ENCODE measurements at regions not wholly inside any gene's neighbourhood (a gene's known extent, or its start where the extent isn't known, plus 50 kb on each side); places are given as distances from the start of the nearest gene placed in this dataset.

- WGBS, 4 donors = 83 to 90% (median 84%) methylated on average over 6 to 9 of the region's 9 CpGs
- DNase-seq = no peak
- Histone ChIP-seq H3K36me3 (replicated peaks in 1 of 2) (no peaks in the 10 kb centered on the region), H3K27ac (no peak overlapping the region), H3K4me3 (no peak overlapping the region), H3K4me1 (replicated peaks in 1 of 2) (no peaks in the 10 kb centered on the region), H3K9me3 (replicated peaks in 1 of 3) (no peaks in the 10 kb centered on the region), H3K27me3 (no peaks in the 10 kb centered on the region)
- intact Hi-C loops (cut with DNase I) = no loop called here
- TF ChIP-seq CTCF (IDR thresholded peaks at IDR 0.05) (no peak), POLR2A (IDR thresholded peaks at IDR 0.05) (no peak)
Observed at GRCh38 chr13:70967564-70967963, 859.3 kb upstream of the KLHL1 start.

- TF ChIP-seq CTCF (IDR thresholded peaks at IDR 0.05) (no peak), POLR2A (IDR thresholded peaks at IDR 0.05) (no peak)
Observed at GRCh38 chr13:70964874-70965273, 856.6 kb upstream of the KLHL1 start.

GRCh38 chr13:70964124-70964523, 855.9 kb upstream of the KLHL1 start:
- Histone ChIP-seq H3K27ac (no peak overlapping the region), H3K4me1 (replicated peaks in 1 of 2) (no peaks in the 10 kb centered on the region), H3K4me3 (no peak overlapping the region), H3K27me3 (no peaks in the 10 kb centered on the region), H3K36me3 (replicated peaks in 1 of 2) (no peaks in the 10 kb centered on the region), H3K9me3 (replicated peaks in 1 of 3) (no peaks in the 10 kb centered on the region)
- intact Hi-C loops (cut with DNase I) = no loop called here
- TF ChIP-seq POLR2A (IDR thresholded peaks at IDR 0.05) = no peak
- no peak for TF ChIP-seq CTCF (IDR thresholded peaks at IDR 0.05)
- 88 to 99% (median 92%) methylated on average over 2 of the region's 2 CpGs for WGBS, 4 donors
- DNase-seq = no peak

More at GRCh38 chr13:70964874-70965273, 856.6 kb upstream of the KLHL1 start:
- Histone ChIP-seq H3K9me3 (replicated peaks in 1 of 3) (no peaks in the 10 kb centered on the region), H3K27me3 (no peaks in the 10 kb centered on the region), H3K4me1 (replicated peaks in 1 of 2) (no peaks in the 10 kb centered on the region), H3K27ac (no peak overlapping the region), H3K4me3 (no peak overlapping the region), H3K36me3 (replicated peaks in 1 of 2) (no peaks in the 10 kb centered on the region)
- WGBS, 4 donors = 26 to 47% (median 30%) methylated on average over 1 of the region's 1 CpG
- intact Hi-C loops (cut with DNase I) = no loop called here
- DNase-seq = no peak

- Histone ChIP-seq H3K27ac (no peak overlapping the region), H3K4me1 (replicated peaks in 1 of 2) (no peaks in the 10 kb centered on the region), H3K4me3 (no peak overlapping the region), H3K36me3 (replicated peaks in 1 of 2) (no peaks in the 10 kb centered on the region), H3K9me3 (replicated peaks in 1 of 3) (no peaks in the 10 kb centered on the region), H3K27me3 (no peaks in the 10 kb centered on the region)
- intact Hi-C loops (cut with DNase I) = no loop called here
- 31 to 38% (median 32%) methylated on average over 9 of the region's 9 CpGs for WGBS, 4 donors
- peak; percentile 36 to 61 (median 46) for TF ChIP-seq CTCF (IDR thresholded peaks at IDR 0.05)
- no peak for TF ChIP-seq POLR2A (IDR thresholded peaks at IDR 0.05)
- DNase-seq = peak in 1 of 7 donors; percentile 15
Observed at GRCh38 chr13:70960841-70961443, 852.7 kb upstream of the KLHL1 start.
